ENCODE measurements at regions not wholly inside any gene's neighbourhood (a gene's known extent, or its start where the extent isn't known, plus 50 kb on each side); places are given as distances from the start of the nearest gene placed in this dataset.

- DNase-seq: no peak
- WGBS, 2 donors (ENCODE audit: low coverage in 1 of 2): 29 to 41% methylated on average over 1 of the region's 1 CpG
- Histone ChIP-seq H3K36me3 (no peaks in the 10 kb centered on the region), H3K4me1 (no peaks in the 10 kb centered on the region), H3K27ac (no peak overlapping the region), H3K4me3 (no peak overlapping the region), H3K27me3 (no peaks in the 10 kb centered on the region), H3K9me3 (no peaks in the 10 kb centered on the region)
- intact Hi-C loops (cut with DNase I; ENCODE audit: low total_unique reads): no loop called here
- in situ Hi-C loops (cut with MboI; ENCODE audit: low pct_ligation_motif_present in 1 of 4, low pct_unique_long_range_greater_than_20kb in 1 of 4, low sequenced_read_pairs in 3 of 4): no loop called here
- TF ChIP-seq CTCF (IDR thresholded peaks at IDR 0.05) (no peak), POLR2A (IDR thresholded peaks at IDR 0.05) (no peak), POLR2AphosphoS5 (IDR thresholded peaks at IDR 0.05) (no peak), EP300 (IDR thresholded peaks at IDR 0.05; ENCODE audit: low read depth) (no peak)
These were observed 521.9 kb downstream of the TLE4 start for GRCh38 chr9:80093695-80094094.

GRCh38 chr9:80091526-80091925, 519.8 kb downstream of the TLE4 start:
- no peak for DNase-seq
- H3K36me3 ChIP-seq: no peaks in the 10 kb centered on the region
- 59 to 66% methylated on average over 4 of the region's 4 CpGs for WGBS, 2 donors (ENCODE audit: low coverage in 1 of 2)
- no peaks in the 10 kb centered on the region for H3K27me3 ChIP-seq
- no peak overlapping the region for H3K4me3 ChIP-seq
- in situ Hi-C loops (cut with MboI; ENCODE audit: low pct_ligation_motif_present in 1 of 4, low pct_unique_long_range_greater_than_20kb in 1 of 4, low sequenced_read_pairs in 3 of 4): no loop called here
- no peak overlapping the region for H3K27ac ChIP-seq
- no peak for TF ChIP-seq CTCF (IDR thresholded peaks at IDR 0.05)
- TF ChIP-seq EP300 (IDR thresholded peaks at IDR 0.05; ENCODE audit: low read depth): no peak
- no peak for TF ChIP-seq POLR2AphosphoS5 (IDR thresholded peaks at IDR 0.05)
- no peak for TF ChIP-seq POLR2A (IDR thresholded peaks at IDR 0.05)
- no peaks in the 10 kb centered on the region for H3K9me3 ChIP-seq
- intact Hi-C loops (cut with DNase I; ENCODE audit: low total_unique reads): no loop called here
- no peaks in the 10 kb centered on the region for H3K4me1 ChIP-seq

GRCh38 chr9:80090317-80090716, 518.6 kb downstream of the TLE4 start:
- no peak for TF ChIP-seq POLR2A (IDR thresholded peaks at IDR 0.05)
- no peak for TF ChIP-seq CTCF (IDR thresholded peaks at IDR 0.05)
- no peak for TF ChIP-seq POLR2AphosphoS5 (IDR thresholded peaks at IDR 0.05)
- TF ChIP-seq EP300 (IDR thresholded peaks at IDR 0.05; ENCODE audit: low read depth): no peak
- Histone ChIP-seq H3K27ac (no peak overlapping the region), H3K4me3 (no peak overlapping the region), H3K27me3 (no peaks in the 10 kb centered on the region), H3K36me3 (no peaks in the 10 kb centered on the region), H3K9me3 (no peaks in the 10 kb centered on the region), H3K4me1 (no peaks in the 10 kb centered on the region)
- DNase-seq: no peak
- WGBS, 2 donors (ENCODE audit: low coverage in 1 of 2): 76 to 84% methylated on average over 7 to 8 of the region's 8 CpGs
- in situ Hi-C loops (cut with MboI; ENCODE audit: low pct_ligation_motif_present in 1 of 4, low pct_unique_long_range_greater_than_20kb in 1 of 4, low sequenced_read_pairs in 3 of 4) (no loop called here), intact Hi-C loops (cut with DNase I; ENCODE audit: low total_unique reads) (no loop called here)

- intact Hi-C loops (cut with DNase I; ENCODE audit: low total_unique reads): no loop called here
- Histone ChIP-seq H3K27ac (no peak overlapping the region), H3K9me3 (no peaks in the 10 kb centered on the region), H3K4me1 (no peaks in the 10 kb centered on the region), H3K36me3 (no peaks in the 10 kb centered on the region), H3K4me3 (no peak overlapping the region), H3K27me3 (no peaks in the 10 kb centered on the region)
- no peak for DNase-seq
- WGBS, 2 donors (ENCODE audit: low coverage in 1 of 2): 71 to 81% methylated on average over 2 of the region's 2 CpGs
- in situ Hi-C loops (cut with MboI; ENCODE audit: low pct_ligation_motif_present in 1 of 4, low pct_unique_long_range_greater_than_20kb in 1 of 4, low sequenced_read_pairs in 3 of 4): no loop called here
- TF ChIP-seq POLR2A (IDR thresholded peaks at IDR 0.05) (no peak), POLR2AphosphoS5 (IDR thresholded peaks at IDR 0.05) (no peak), EP300 (IDR thresholded peaks at IDR 0.05; ENCODE audit: low read depth) (no peak), CTCF (IDR thresholded peaks at IDR 0.05) (no peak)
These were observed 515.1 kb downstream of the TLE4 start for GRCh38 chr9:80086822-80087345.

Measured in transverse colon (tissue), 4 donors.